Upper lobe of left lung (tissue), 4 donors: ENCODE measurements at regions not wholly inside any gene's neighbourhood (a gene's known extent, or its start where the extent isn't known, plus 50 kb on each side); places are given as distances from the start of the nearest gene placed in this dataset.

Experiments
- CTCF ChIP-seq, 6 experiments: fragments of 450-650 bp in 4 of 6; fragments of 200-600 bp in 2 of 6; sonication (generic) in 2 of 6; IDR thresholded peaks; one replicate each; pipeline ENCODE4 v1.5.1; 2016 to 2019; ENCODE audit warnings: antibody characterized with exemption in 6 of 6
- POLR2A ChIP-seq, 4 donors: fragments of 450-650 bp; IDR thresholded peaks; one replicate each; pipeline ENCODE4 v1.5.1; 2016 to 2017; ENCODE audit warnings: antibody characterized with exemption in 4 of 4, mild to moderate bottlenecking in 2 of 4
- POLR2AphosphoS5 ChIP-seq, 2 donors: sonication (generic); formaldehyde crosslinking; IDR thresholded peaks; one replicate each; pipeline ENCODE4 v1.5.1; 2017; ENCODE audit warnings: antibody characterized with exemption in 2 of 2

- TF ChIP-seq POLR2AphosphoS5 (IDR thresholded peaks at IDR 0.05) (no peak), CTCF (IDR thresholded peaks at IDR 0.05) (no peak), POLR2A (IDR thresholded peaks at IDR 0.05) (no peak)
Observed at GRCh38 chr2:64289737-64290136, 145.5 kb upstream of the PELI1 start.
